Upper lobe of left lung (tissue), 6 donors: ENCODE measurements at regions not wholly inside any gene's neighbourhood (a gene's known extent, or its start where the extent isn't known, plus 50 kb on each side); places are given as distances from the start of the nearest gene placed in this dataset.

Source experiments
- ATAC-seq, 2 donors: fragments of 200-7000 bp; cut with Tn5 transposase; one replicate each; pipeline ENCODE4 v1.9.1; 2022; ENCODE audit warnings: mild to moderate bottlenecking in 2 of 2, moderate library complexity in 2 of 2; ENCODE audit not compliant: low FRiP score in 2 of 2
- DNase-seq, 2 donors: peaks; one replicate each; pipeline ENCODE4 v3.0.0-alpha.2; 2019 to 2020
- H3K27ac ChIP-seq, 4 donors: fragments of 200-600 bp; sonication (generic); one replicate each; pipeline ENCODE4 v1.5.1; 2016 to 2019
- H3K27me3 ChIP-seq, 4 donors: fragments of 200-600 bp; sonication (generic); one replicate each; pipeline ENCODE4 v1.5.1; 2017 to 2019
- H3K36me3 ChIP-seq, 4 donors: fragments of 200-600 bp; sonication (generic); one replicate each; pipeline ENCODE4 v1.5.1; 2016 to 2019
- H3K4me1 ChIP-seq, 4 donors: fragments of 200-600 bp; sonication (generic); one replicate each; pipeline ENCODE4 v1.5.1; 2018 to 2019
- H3K4me3 ChIP-seq, 4 donors: fragments of 200-600 bp; sonication (generic); one replicate each; pipeline ENCODE4 v1.5.1; 2017 to 2019; ENCODE audit warnings: mild to moderate bottlenecking in 2 of 4, moderate library complexity in 1 of 4
- H3K9me3 ChIP-seq, 4 donors: fragments of 200-600 bp; sonication (generic); one replicate each; pipeline ENCODE4 v1.5.1; 2018 to 2019
- CTCF ChIP-seq, 6 experiments: fragments of 450-650 bp in 4 of 6; fragments of 200-600 bp in 2 of 6; sonication (generic) in 2 of 6; IDR thresholded peaks; one replicate each; pipeline ENCODE4 v1.5.1; 2016 to 2019; ENCODE audit warnings: antibody characterized with exemption in 6 of 6
- EP300 ChIP-seq, 4 donors: sonication (generic); formaldehyde crosslinking; IDR thresholded peaks; one replicate each; pipeline ENCODE4 v1.5.1; 2017; ENCODE audit warnings: antibody characterized with exemption in 4 of 4, control low read depth in 2 of 4
- POLR2A ChIP-seq, 4 donors: fragments of 450-650 bp; IDR thresholded peaks; one replicate each; pipeline ENCODE4 v1.5.1; 2016 to 2017; ENCODE audit warnings: antibody characterized with exemption in 4 of 4, mild to moderate bottlenecking in 2 of 4
- POLR2AphosphoS5 ChIP-seq, 2 donors: sonication (generic); formaldehyde crosslinking; IDR thresholded peaks; one replicate each; pipeline ENCODE4 v1.5.1; 2017; ENCODE audit warnings: antibody characterized with exemption in 2 of 2
- WGBS, 2 donors: methylation state at CpG; one replicate each; pipeline ENCODE4 v1.1.5; 2017 to 2018; 5-methylcytosine and 5-hydroxymethylcytosine counted together
- donor health status: DM: no; HTN: no; CAD: no; lungs with moderate emphysema.
- donor health status: DM: no; HTN: yes; CAD: no; lungs with severe emphysema.

GRCh38 chr5:118193194-118193905 lies 795.0 kb downstream of the DTWD2 start:
- no peaks in the 10 kb centered on the region for H3K36me3 ChIP-seq
- no peak overlapping the region for H3K4me3 ChIP-seq
- ATAC-seq (no peak), DNase-seq (no peak)
- H3K27me3 ChIP-seq, result no peaks in the 10 kb centered on the region
- no peaks in the 10 kb centered on the region for H3K4me1 ChIP-seq
- no peaks in the 10 kb centered on the region for H3K9me3 ChIP-seq
- 75 to 89% methylated on average over 2 of the region's 2 CpGs for WGBS, 2 donors
- no peak overlapping the region for H3K27ac ChIP-seq
- no peak for TF ChIP-seq POLR2AphosphoS5 (IDR thresholded peaks at IDR 0.05)
- no peak for TF ChIP-seq CTCF (IDR thresholded peaks at IDR 0.05)
- TF ChIP-seq EP300 (IDR thresholded peaks at IDR 0.05), result no peak
- TF ChIP-seq POLR2A (IDR thresholded peaks at IDR 0.05), result no peak

GRCh38 chr5:118185018-118185417 lies 803.3 kb downstream of the DTWD2 start:
- no peak overlapping the region for H3K27ac ChIP-seq
- WGBS, 2 donors, result 72 to 78% methylated on average over 3 of the region's 3 CpGs
- DNase-seq (no peak), ATAC-seq (no peak)
- TF ChIP-seq EP300 (IDR thresholded peaks at IDR 0.05) (no peak), CTCF (IDR thresholded peaks at IDR 0.05) (no peak), POLR2AphosphoS5 (IDR thresholded peaks at IDR 0.05) (no peak), POLR2A (IDR thresholded peaks at IDR 0.05) (no peak)
- H3K4me3 ChIP-seq, result no peak overlapping the region
- H3K4me1 ChIP-seq, result no peaks in the 10 kb centered on the region
- H3K9me3 ChIP-seq, result no peaks in the 10 kb centered on the region
- no peaks in the 10 kb centered on the region for H3K27me3 ChIP-seq
- no peaks in the 10 kb centered on the region for H3K36me3 ChIP-seq

- DNase-seq, result no peak
- Histone ChIP-seq H3K36me3 (no peaks in the 10 kb centered on the region), H3K27ac (no peak overlapping the region), H3K27me3 (no peaks in the 10 kb centered on the region), H3K4me3 (no peak overlapping the region), H3K9me3 (no peaks in the 10 kb centered on the region), H3K4me1 (no peaks in the 10 kb centered on the region)
- no peak for ATAC-seq
- TF ChIP-seq CTCF (IDR thresholded peaks at IDR 0.05) (no peak), POLR2A (IDR thresholded peaks at IDR 0.05) (no peak), EP300 (IDR thresholded peaks at IDR 0.05) (no peak), POLR2AphosphoS5 (IDR thresholded peaks at IDR 0.05) (no peak)
Measured at GRCh38 chr5:118176146-118176545, 812.2 kb downstream of the DTWD2 start.

GRCh38 chr5:118174671-118175070 lies 813.7 kb downstream of the DTWD2 start:
- WGBS, 2 donors, result 67 to 92% methylated on average over 3 of the region's 3 CpGs
- no peak overlapping the region for H3K4me3 ChIP-seq
- no peaks in the 10 kb centered on the region for H3K27me3 ChIP-seq
- no peaks in the 10 kb centered on the region for H3K36me3 ChIP-seq
- H3K4me1 ChIP-seq, result no peaks in the 10 kb centered on the region
- no peak overlapping the region for H3K27ac ChIP-seq
- no peak for TF ChIP-seq EP300 (IDR thresholded peaks at IDR 0.05)
- no peak for TF ChIP-seq POLR2AphosphoS5 (IDR thresholded peaks at IDR 0.05)
- TF ChIP-seq POLR2A (IDR thresholded peaks at IDR 0.05), result no peak
- no peak for TF ChIP-seq CTCF (IDR thresholded peaks at IDR 0.05)
- DNase-seq (no peak), ATAC-seq (no peak)
- H3K9me3 ChIP-seq, result no peaks in the 10 kb centered on the region

- no peaks in the 10 kb centered on the region for H3K4me1 ChIP-seq
- WGBS, 2 donors, result 92% methylated on average over 5 of the region's 5 CpGs
- TF ChIP-seq POLR2A (IDR thresholded peaks at IDR 0.05) (no peak), POLR2AphosphoS5 (IDR thresholded peaks at IDR 0.05) (no peak), EP300 (IDR thresholded peaks at IDR 0.05) (no peak), CTCF (IDR thresholded peaks at IDR 0.05) (no peak)
- H3K9me3 ChIP-seq, result no peaks in the 10 kb centered on the region
- H3K27me3 ChIP-seq, result no peaks in the 10 kb centered on the region
- H3K4me3 ChIP-seq, result no peak overlapping the region
- ATAC-seq, result no peak
- no peak for DNase-seq
- no peaks in the 10 kb centered on the region for H3K36me3 ChIP-seq
- H3K27ac ChIP-seq, result no peak overlapping the region
Measured at GRCh38 chr5:118173340-118173739, 815.0 kb downstream of the DTWD2 start.
